ENCODE measurements at regions not wholly inside any gene's neighbourhood (a gene's known extent, or its start where the extent isn't known, plus 50 kb on each side); places are given as distances from the start of the nearest gene placed in this dataset.

DNA sequence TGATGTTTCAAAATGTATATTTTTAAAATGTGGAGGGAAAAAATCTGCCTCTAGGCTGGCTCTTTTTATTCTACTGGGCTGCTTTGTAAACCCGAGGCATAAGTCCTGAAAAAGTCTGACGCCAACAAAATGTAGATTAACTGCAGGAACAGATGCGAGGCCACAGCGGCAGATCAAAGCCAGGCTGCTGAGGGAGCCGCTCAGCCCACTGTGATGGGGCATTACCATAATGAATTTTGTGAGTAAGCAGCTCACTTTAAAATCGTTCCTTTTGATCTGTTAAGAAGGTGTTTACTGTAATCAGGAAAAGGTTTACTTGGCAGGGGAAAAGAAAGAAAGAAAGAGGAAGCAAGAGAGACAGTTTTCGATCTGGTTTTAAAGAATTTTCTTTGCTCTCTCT is 269.0 kb downstream of the ICOS start:
- no peaks in the 10 kb centered on the region for H3K36me3 ChIP-seq
- DNase-seq (ENCODE audit: extremely low spot score), result no peak
- H3K9me3 ChIP-seq, result no peaks in the 10 kb centered on the region
- no peaks in the 10 kb centered on the region for H3K4me1 ChIP-seq
- H3K27ac ChIP-seq (replicated peaks in 1 of 4), result no peak overlapping the region
- intact Hi-C loops (cut with DNase I), result no loop called here
- TF ChIP-seq, protein P1, sequence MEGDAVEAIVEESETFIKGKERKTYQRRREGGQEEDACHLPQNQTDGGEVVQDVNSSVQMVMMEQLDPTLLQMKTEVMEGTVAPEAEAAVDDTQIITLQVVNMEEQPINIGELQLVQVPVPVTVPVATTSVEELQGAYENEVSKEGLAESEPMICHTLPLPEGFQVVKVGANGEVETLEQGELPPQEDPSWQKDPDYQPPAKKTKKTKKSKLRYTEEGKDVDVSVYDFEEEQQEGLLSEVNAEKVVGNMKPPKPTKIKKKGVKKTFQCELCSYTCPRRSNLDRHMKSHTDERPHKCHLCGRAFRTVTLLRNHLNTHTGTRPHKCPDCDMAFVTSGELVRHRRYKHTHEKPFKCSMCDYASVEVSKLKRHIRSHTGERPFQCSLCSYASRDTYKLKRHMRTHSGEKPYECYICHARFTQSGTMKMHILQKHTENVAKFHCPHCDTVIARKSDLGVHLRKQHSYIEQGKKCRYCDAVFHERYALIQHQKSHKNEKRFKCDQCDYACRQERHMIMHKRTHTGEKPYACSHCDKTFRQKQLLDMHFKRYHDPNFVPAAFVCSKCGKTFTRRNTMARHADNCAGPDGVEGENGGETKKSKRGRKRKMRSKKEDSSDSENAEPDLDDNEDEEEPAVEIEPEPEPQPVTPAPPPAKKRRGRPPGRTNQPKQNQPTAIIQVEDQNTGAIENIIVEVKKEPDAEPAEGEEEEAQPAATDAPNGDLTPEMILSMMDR (IDR thresholded peaks at IDR 0.05), result no peak
- TF ChIP-seq POLR2A (IDR thresholded peaks at IDR 0.05; ENCODE audit: low read depth) (no peak), POLR2AphosphoS5 (IDR thresholded peaks at IDR 0.05) (no peak), EP300 (IDR thresholded peaks at IDR 0.05) (no peak)
- 67% methylated on average over 7 of the region's 7 CpGs for WGBS
- H3K27me3 ChIP-seq, result peaks cover 0 to 4% (median 0%) of the 10 kb centered on the region in 4 donors
- H3K4me3 ChIP-seq, result no peak overlapping the region

DNA sequence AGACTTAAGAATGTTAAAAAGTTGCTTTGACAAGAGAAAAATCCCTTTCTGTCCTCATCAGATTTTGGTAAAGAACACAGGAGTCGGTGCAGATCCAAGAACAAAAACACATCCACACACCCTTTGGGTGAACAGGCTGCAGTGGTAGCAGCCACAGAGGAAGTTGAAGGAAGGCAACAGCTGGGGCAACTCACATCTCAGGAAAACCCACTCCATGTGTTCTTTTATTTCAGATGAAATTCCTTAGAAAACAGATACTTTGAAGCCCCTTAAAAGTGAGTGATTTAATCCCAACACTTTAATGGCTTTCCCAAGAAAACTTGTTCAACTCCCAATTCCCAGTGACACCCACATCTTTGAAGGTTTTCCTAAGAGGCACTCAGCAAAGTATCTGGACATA is 271.3 kb downstream of the ICOS start:
- TF ChIP-seq EP300 (IDR thresholded peaks at IDR 0.05) (no peak), POLR2A (IDR thresholded peaks at IDR 0.05; ENCODE audit: low read depth) (no peak), POLR2AphosphoS5 (IDR thresholded peaks at IDR 0.05) (no peak)
- TF ChIP-seq, protein P1 (IDR thresholded peaks at IDR 0.05), result no peak
- 62% methylated on average over 1 of the region's 1 CpG for WGBS
- H3K4me1 ChIP-seq, result no peaks in the 10 kb centered on the region
- no peak overlapping the region for H3K27ac ChIP-seq (replicated peaks in 1 of 4)
- no peak for DNase-seq (ENCODE audit: extremely low spot score)
- H3K27me3 ChIP-seq, result peaks cover 0 to 4% (median 0%) of the 10 kb centered on the region in 4 donors
- intact Hi-C loops (cut with DNase I), result no loop called here
- no peaks in the 10 kb centered on the region for H3K36me3 ChIP-seq
- no peaks in the 10 kb centered on the region for H3K9me3 ChIP-seq
- no peak overlapping the region for H3K4me3 ChIP-seq

DNA sequence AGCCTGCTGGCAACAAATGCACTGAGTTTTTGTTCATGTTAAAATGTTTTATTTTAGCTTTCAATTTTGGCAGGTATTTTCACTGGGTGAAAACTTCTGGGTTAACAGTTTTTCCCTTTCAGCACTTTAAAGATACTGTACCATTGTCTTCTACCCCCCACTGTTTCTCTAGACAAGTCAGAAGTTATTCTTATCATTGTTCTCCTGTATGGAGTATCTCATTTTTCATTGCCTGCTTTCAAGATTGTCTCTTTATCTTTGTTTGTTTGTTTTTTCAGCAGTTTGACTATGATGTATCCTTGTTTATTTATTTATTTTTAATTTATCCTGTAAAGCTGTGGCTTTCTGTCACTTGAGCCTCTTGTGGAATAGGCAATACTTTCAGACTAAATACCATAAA is 277.0 kb downstream of the ICOS start:
- H3K4me3 ChIP-seq, result no peak overlapping the region
- H3K27me3 ChIP-seq, result no peaks in the 10 kb centered on the region
- H3K36me3 ChIP-seq, result no peaks in the 10 kb centered on the region
- TF ChIP-seq POLR2AphosphoS5 (IDR thresholded peaks at IDR 0.05) (no peak), POLR2A (IDR thresholded peaks at IDR 0.05; ENCODE audit: low read depth) (no peak), EP300 (IDR thresholded peaks at IDR 0.05) (no peak)
- TF ChIP-seq, protein P1 (IDR thresholded peaks at IDR 0.05), result no peak
- intact Hi-C loops (cut with DNase I), result no loop called here
- H3K27ac ChIP-seq (replicated peaks in 1 of 4), result no peak overlapping the region
- H3K9me3 ChIP-seq, result peaks cover 0 to 4% (median 0%) of the 10 kb centered on the region in 4 donors
- H3K4me1 ChIP-seq, result no peaks in the 10 kb centered on the region
- DNase-seq (ENCODE audit: extremely low spot score), result no peak

- no peak for DNase-seq (ENCODE audit: extremely low spot score)
- intact Hi-C loops (cut with DNase I), result no loop called here
- Histone ChIP-seq H3K27ac (replicated peaks in 1 of 4) (no peak overlapping the region), H3K9me3 (peaks cover 0 to 4% (median 0%) of the 10 kb centered on the region in 4 donors), H3K4me3 (no peak overlapping the region), H3K27me3 (peaks cover 0 to 7% (median 0%) of the 10 kb centered on the region in 4 donors), H3K4me1 (no peaks in the 10 kb centered on the region), H3K36me3 (no peaks in the 10 kb centered on the region)
- WGBS, result 96% methylated on average over 2 of the region's 2 CpGs
- TF ChIP-seq EP300 (IDR thresholded peaks at IDR 0.05) (no peak), POLR2A (IDR thresholded peaks at IDR 0.05; ENCODE audit: low read depth) (no peak), POLR2AphosphoS5 (IDR thresholded peaks at IDR 0.05) (no peak)
- TF ChIP-seq, protein P1 (IDR thresholded peaks at IDR 0.05), result no peak
Measured at GRCh38 chr2:204218040-204218439, 281.5 kb downstream of the ICOS start.

DNA sequence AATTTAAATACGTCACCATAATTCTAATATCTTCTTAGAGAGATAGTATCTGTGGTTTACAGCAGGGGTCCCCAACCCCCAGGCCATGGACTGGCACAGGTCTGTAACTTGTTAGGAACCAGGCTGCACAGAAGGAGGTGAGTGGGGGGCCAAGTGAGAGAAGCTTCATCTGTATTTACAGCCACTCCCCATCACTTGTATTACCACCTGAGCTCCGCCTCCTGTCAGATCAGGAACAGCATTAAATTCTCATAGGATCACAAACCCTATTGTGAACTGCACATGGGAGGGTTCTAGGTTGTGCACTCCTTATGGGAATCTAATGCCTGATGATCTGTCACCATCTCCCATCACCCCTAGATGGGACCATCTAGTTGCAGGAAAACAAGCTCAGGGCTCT is 282.6 kb downstream of the ICOS start:
- intact Hi-C loops (cut with DNase I), result no loop called here
- H3K27ac ChIP-seq (replicated peaks in 1 of 4), result no peak overlapping the region
- WGBS, result 85% methylated on average over 2 of the region's 2 CpGs

More for the DNA sequence above, 282.6 kb downstream of the ICOS start:
- no peaks in the 10 kb centered on the region for H3K36me3 ChIP-seq
- H3K27me3 ChIP-seq, result peaks cover 0 to 12% (median 0%) of the 10 kb centered on the region in 4 donors
- no peaks in the 10 kb centered on the region for H3K9me3 ChIP-seq
- no peak overlapping the region for H3K4me3 ChIP-seq
- TF ChIP-seq POLR2AphosphoS5 (IDR thresholded peaks at IDR 0.05) (no peak), POLR2A (IDR thresholded peaks at IDR 0.05; ENCODE audit: low read depth) (no peak)
- no peak for DNase-seq (ENCODE audit: extremely low spot score)
- no peaks in the 10 kb centered on the region for H3K4me1 ChIP-seq

All from esophagus muscularis mucosa (tissue), 4 donors.